Cardiac fibroblast (primary cell): ENCODE measurements at regions not wholly inside any gene's neighbourhood (a gene's known extent, or its start where the extent isn't known, plus 50 kb on each side); places are given as distances from the start of the nearest gene placed in this dataset.

Experiments
- DNase-seq, 2 donors: peaks; one replicate each; pipeline versions ENCODE4 v3.0.0 to v3.0.0-alpha.2; 2010; ENCODE audit warnings: low read depth in 2 of 2
- H3K4me3 ChIP-seq, 2 donors: replicated peaks in 1 of 2; 1 replicate in 1 of 2; 2 replicates in 1 of 2; pipeline ENCODE4 v1.5.1; 2011; ENCODE audit warnings: low read depth in 2 of 2, low read length in 2 of 2, mild to moderate bottlenecking in 2 of 2, moderate library complexity in 1 of 2
- CTCF ChIP-seq: IDR thresholded peaks from one replicate; pipeline ENCODE4 v1.5.1; 2011; ENCODE audit warnings: low read depth, mild to moderate bottlenecking, low read length, inconsistent platforms

- H3K4me3 ChIP-seq = no peak overlapping the region
- DNase-seq = no peak
- no peak for TF ChIP-seq CTCF
These were observed 1225.7 kb upstream of the MIR17HG start for GRCh38 chr13:90121784-90122183.

GRCh38 chr13:90122531-90122930 lies 1225.0 kb upstream of the MIR17HG start:
- no peak for DNase-seq
- no peak for TF ChIP-seq CTCF

GRCh38 chr13:90135558-90135957 lies 1211.9 kb upstream of the MIR17HG start:
- H3K4me3 ChIP-seq = no peak overlapping the region
- DNase-seq = no peak
- TF ChIP-seq CTCF = no peak

More at GRCh38 chr13:90122531-90122930, 1225.0 kb upstream of the MIR17HG start:
- H3K4me3 ChIP-seq = no peak overlapping the region

- TF ChIP-seq CTCF = no peak
- DNase-seq = no peak
- H3K4me3 ChIP-seq = no peak overlapping the region
These were observed 1205.2 kb upstream of the MIR17HG start for GRCh38 chr13:90142251-90142650.

DNA sequence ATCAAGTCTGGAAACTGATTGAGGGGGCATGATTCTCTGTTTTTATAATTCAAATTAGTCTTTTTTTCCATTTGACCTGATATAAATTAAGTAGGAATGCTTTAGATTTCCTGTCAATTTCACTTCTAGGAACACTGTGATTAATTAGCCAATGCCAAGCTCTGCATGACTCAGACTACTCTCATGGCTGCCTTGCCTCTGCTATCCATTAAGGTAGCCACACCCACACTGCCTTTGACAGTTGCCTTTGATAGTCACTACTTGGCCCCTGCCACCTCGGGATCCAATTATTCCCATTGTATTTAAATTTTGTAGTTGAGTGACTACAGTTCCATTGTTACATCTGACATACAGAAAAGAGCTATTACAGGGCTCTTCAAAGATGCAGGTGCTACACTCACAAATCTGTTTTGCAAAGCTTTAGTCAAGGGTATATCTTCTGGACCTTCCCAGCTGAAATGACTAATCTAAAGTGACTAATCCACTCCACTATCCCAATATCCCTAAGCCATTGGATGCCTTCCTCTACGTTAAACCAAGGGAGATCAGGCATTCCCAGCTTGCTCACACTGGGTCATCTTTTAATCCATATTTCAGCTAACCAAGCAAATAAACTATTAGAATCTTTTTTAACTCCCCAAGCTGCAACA lies 1193.1 kb upstream of the MIR17HG start:
- H3K4me3 ChIP-seq = no peak overlapping the region
- no peak for DNase-seq
- no peak for TF ChIP-seq CTCF

- no peak for DNase-seq
- no peak for TF ChIP-seq CTCF
- no peak overlapping the region for H3K4me3 ChIP-seq
These were observed 1191.1 kb upstream of the MIR17HG start for GRCh38 chr13:90156390-90156789.

DNA sequence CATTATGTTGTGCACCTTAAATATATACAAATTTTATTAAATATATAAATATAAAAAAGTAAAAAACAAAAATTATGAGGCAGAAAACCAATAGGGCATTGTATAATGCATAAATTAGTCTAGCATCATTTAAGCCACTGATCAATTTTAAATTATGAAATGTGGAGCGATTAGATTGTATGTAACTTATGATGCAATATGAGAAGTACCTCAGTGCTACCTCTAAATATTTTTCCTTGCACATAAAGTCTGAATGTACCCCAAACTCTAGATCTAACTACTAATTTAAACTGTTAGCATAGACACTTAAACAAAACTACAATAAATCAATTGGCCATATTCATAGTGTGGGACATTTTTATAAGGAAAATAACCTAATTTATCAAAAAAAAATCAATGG lies 1178.5 kb upstream of the MIR17HG start:
- no peak for TF ChIP-seq CTCF
- DNase-seq = no peak
- no peak overlapping the region for H3K4me3 ChIP-seq
